Stimulated activated naive B cell treated with anti-CD40 and anti-IgM and Interleukin-4, amounts not matched to agents 10 μg/mL and 1 μg/mL and 100 μg/mL, for 72 hours (primary cell): ENCODE measurements at regions not wholly inside any gene's neighbourhood (a gene's known extent, or its start where the extent isn't known, plus 50 kb on each side); places are given as distances from the start of the nearest gene placed in this dataset.
"Not testable (repeated sequence)": the region's sequence is repeated elsewhere in the genome, so short reads cannot be mapped to it uniquely, and the experiment has no call there.

Experiments used
- ATAC-seq, 2 donors: fragments of 150-1000 bp; cut with Tn5 transposase; replicated peaks; 2 replicates each; pipeline ENCODE4 v1.10.0; 2021; ENCODE audit warnings: moderate library complexity in 1 of 2
- DNase-seq: peaks from one replicate; pipeline ENCODE4 v3.0.0; 2021
- H3K27ac Mint-ChIP-seq: one replicate; pipeline ENCODE4 v1.8.0; 2022; ENCODE audit warnings: mild to moderate bottlenecking, mixed read lengths
- H3K27me3 Mint-ChIP-seq, 2 donors: one replicate each; pipeline ENCODE4 v1.8.0; 2022; ENCODE audit warnings: mixed read lengths in 2 of 2
- H3K36me3 Mint-ChIP-seq, 2 donors: one replicate each; pipeline ENCODE4 v1.8.0; 2022; ENCODE audit warnings: mixed read lengths in 2 of 2, mild to moderate bottlenecking in 1 of 2
- H3K4me1 Mint-ChIP-seq, 2 donors: one replicate each; pipeline ENCODE4 v1.8.0; 2022; ENCODE audit warnings: mixed read lengths in 2 of 2, mild to moderate bottlenecking in 1 of 2
- H3K4me3 Mint-ChIP-seq, 2 donors: one replicate each; pipeline ENCODE4 v1.8.0; 2022; ENCODE audit warnings: mild to moderate bottlenecking in 2 of 2, mixed read lengths in 2 of 2, moderate library complexity in 1 of 2
- H3K9me3 Mint-ChIP-seq, 2 donors: one replicate each; pipeline ENCODE4 v1.8.0; 2022; ENCODE audit warnings: mixed read lengths in 2 of 2, mild to moderate bottlenecking in 1 of 2

DNA sequence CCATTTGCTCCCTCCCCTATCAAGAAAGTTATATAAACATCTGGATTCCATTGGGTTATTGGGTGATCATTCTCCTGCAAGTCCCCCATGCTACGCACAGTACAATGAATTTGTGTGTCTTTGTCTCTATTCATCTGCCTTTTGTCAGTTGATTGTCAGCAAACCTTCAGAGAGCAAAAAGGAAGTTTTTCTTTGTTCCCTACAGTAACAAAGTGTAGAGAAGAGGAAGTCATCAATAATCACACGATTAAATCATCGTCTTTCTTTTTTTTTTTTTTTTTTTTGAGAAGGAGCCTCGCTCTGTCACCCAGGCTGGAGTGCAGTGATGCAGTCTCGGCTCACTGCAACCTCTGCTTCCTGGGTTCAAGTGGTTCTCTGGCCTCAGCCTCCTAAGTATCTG is 239.2 kb downstream of the FAM43A start:
- H3K27ac Mint-ChIP-seq, H3K9me3 Mint-ChIP-seq, DNase-seq: not testable (repeated sequence)

DNA sequence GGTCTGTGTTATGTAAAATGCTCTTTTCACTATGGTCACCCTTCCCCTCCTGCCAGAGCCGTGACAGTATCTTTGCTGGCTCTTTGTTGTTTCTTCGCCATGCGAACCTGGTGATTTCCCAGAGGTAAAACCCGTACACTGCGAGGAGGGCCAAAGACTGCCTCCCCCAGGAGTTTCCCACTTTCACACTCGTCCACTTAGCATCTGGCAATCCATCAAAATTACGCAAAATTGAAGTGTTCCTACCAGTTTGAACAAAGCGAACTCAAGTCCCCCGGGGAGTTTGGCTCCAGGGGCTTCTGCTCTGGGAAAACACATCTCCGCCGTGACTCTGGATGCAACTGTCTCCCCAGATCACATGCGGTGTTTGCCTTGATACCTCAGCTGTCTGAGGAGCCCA is 239.9 kb downstream of the FAM43A start:
- DNase-seq = no peak
- ATAC-seq = no peak
- no peak overlapping the region for H3K27ac Mint-ChIP-seq
- H3K9me3 Mint-ChIP-seq = no peaks in the 10 kb centered on the region
- H3K36me3 Mint-ChIP-seq = no peaks in the 10 kb centered on the region
- no peak overlapping the region for H3K4me3 Mint-ChIP-seq
- peaks cover 8 to 9% of the 10 kb centered on the region in 2 donors for H3K4me1 Mint-ChIP-seq
- peaks cover 0 to 11% of the 10 kb centered on the region in 2 donors for H3K27me3 Mint-ChIP-seq

More for the DNA sequence above, 239.2 kb downstream of the FAM43A start:
- H3K4me3 Mint-ChIP-seq, H3K36me3 Mint-ChIP-seq, ATAC-seq, H3K4me1 Mint-ChIP-seq: not testable (repeated sequence)
- H3K27me3 Mint-ChIP-seq = peaks cover 0 to 11% of the 10 kb centered on the region in 2 donors

DNA sequence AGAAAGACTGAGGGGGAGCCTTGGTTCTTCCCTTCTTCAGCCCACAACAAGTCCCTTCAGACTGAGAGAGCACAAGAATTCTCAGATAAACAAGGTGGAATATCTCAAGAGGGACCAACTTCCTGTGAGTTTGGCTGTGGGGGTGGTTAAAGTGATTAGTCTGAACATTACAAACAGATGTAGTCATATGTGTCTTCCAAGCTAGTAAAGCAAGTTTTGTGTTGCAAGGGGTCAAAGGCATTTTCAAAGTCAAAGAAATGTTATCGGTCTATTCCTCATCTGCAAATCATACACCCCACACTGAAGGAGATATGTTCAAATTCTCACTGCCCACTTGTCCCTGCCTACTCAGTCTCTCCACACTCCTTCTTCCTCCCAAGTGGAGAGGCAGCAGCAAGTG is 242.5 kb downstream of the FAM43A start:
- DNase-seq (no peak), ATAC-seq (no peak)
- Mint-ChIP-seq H3K36me3 (no peaks in the 10 kb centered on the region), H3K4me1 (peaks cover 8 to 9% of the 10 kb centered on the region in 2 donors), H3K27me3 (peaks cover 6 to 24% of the 10 kb centered on the region in 2 donors), H3K9me3 (no peaks in the 10 kb centered on the region), H3K27ac (no peak overlapping the region), H3K4me3 (no peak overlapping the region)

DNA sequence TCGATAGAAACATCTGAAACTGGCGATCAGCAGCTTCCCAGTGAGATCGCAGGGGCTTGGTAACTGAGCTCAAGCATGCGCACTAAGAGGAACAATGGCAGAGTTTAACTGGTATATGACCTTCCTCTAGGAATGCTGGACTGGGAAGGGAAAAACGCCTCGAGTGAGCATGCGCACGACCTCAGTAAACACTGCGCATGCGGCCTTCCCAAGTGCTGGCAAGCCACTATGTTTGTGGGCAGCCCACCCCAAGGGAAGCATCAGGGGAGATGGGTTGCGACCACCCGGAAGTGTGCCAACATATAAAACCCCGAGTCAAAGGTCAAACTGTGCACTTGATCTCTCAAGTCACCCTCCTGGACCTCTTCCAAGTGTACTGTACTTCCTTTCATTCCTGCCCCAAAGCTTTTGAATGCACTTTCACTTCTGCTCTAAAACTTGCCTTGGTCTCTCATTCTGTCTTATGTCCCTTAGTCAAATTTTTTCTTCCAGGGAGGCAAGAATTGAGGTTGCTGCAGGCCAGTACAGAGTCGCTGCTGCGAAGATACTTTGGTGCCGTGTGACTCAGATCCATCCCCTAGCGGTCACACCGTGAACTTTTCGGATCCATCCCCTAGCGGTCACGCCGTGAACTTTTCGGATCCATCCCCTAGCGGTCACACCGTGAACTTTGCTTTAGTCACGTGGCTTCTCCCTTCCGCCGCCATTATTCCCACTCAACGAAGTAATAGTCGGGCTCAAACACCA is 243.3 kb downstream of the FAM43A start:
- H3K27me3 Mint-ChIP-seq = peaks cover 6 to 17% of the 10 kb centered on the region in 2 donors
- peak; percentile 31 to 34 for ATAC-seq
- H3K4me3 Mint-ChIP-seq = no peak overlapping the region

DNA sequence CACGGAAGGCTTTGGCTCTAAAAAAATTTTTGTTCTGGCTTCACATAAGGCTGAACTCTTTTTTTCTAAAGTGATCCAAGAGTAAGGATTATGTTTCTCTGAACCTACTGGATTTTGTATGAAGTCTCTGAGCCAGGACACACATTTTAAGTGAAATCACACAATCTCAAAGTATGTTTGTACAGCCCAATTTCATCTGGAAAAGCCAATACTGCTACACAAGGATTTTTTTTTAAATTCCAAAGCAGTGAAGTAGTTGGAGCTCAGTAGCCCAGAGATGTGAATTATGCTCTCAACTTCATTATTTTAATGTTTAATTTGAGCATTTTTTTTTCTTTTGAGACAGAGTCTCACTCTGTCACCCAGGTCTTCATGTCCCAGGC is 243.9 kb downstream of the FAM43A start:
- ATAC-seq (no peak), DNase-seq (no peak)
- H3K9me3 Mint-ChIP-seq = no peaks in the 10 kb centered on the region
- no peak overlapping the region for H3K27ac Mint-ChIP-seq
- peaks cover 8 to 9% of the 10 kb centered on the region in 2 donors for H3K4me1 Mint-ChIP-seq
- H3K4me3 Mint-ChIP-seq = no peak overlapping the region
- H3K27me3 Mint-ChIP-seq = peaks cover 6 to 14% of the 10 kb centered on the region in 2 donors
- no peaks in the 10 kb centered on the region for H3K36me3 Mint-ChIP-seq

More for the DNA sequence above, 243.3 kb downstream of the FAM43A start:
- no peak for DNase-seq
- H3K4me1 Mint-ChIP-seq = peaks cover 8 to 9% of the 10 kb centered on the region in 2 donors
- H3K27ac Mint-ChIP-seq = no peak overlapping the region
- no peaks in the 10 kb centered on the region for H3K9me3 Mint-ChIP-seq
- no peaks in the 10 kb centered on the region for H3K36me3 Mint-ChIP-seq

DNA sequence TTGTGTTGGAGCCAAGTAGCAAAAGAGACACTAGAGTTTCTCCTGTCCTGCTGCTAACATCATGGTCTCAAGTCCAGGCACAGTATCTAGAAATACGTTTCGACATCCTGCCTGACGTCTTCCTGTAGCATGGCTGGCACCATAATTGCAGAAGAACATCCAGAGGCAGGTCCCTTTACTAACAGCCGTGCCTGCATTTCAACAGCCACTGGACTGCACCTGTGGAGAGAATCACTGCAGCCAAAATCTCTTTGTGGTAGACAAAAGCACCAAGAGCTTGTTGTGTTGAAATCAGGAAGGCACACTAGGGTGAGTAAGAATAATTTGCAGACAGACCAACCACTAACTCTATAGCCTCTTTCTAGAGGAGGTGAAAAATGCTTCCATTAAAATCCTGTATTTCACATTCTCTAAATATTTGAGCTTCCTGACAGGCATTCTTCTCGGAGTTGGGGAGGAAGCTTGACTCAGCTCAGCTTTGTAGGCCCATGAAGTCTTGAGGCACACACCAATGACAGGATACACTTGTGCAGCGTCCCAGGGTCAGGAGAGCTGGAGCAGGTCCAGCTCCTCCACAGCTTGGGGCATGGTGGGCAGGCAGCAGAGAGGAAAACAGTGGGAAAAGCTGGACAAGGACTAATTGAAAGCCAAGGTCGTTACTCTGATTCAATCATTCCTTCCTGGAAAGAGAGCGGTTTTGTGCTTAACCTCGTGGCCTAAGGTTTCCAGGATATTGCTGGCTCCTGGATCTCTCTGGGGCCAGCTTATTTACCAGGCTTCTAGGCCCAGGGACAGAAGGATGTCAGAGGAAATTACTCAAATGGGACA is 244.9 kb downstream of the FAM43A start:
- H3K27me3 Mint-ChIP-seq = peaks cover 6 to 14% of the 10 kb centered on the region in 2 donors
- no peak overlapping the region for H3K27ac Mint-ChIP-seq
- no peaks in the 10 kb centered on the region for H3K36me3 Mint-ChIP-seq
- ATAC-seq = no peak
- DNase-seq = no peak
- no peaks in the 10 kb centered on the region for H3K9me3 Mint-ChIP-seq
- no peak overlapping the region for H3K4me3 Mint-ChIP-seq
- peaks cover 7 to 9% of the 10 kb centered on the region in 2 donors for H3K4me1 Mint-ChIP-seq

DNA sequence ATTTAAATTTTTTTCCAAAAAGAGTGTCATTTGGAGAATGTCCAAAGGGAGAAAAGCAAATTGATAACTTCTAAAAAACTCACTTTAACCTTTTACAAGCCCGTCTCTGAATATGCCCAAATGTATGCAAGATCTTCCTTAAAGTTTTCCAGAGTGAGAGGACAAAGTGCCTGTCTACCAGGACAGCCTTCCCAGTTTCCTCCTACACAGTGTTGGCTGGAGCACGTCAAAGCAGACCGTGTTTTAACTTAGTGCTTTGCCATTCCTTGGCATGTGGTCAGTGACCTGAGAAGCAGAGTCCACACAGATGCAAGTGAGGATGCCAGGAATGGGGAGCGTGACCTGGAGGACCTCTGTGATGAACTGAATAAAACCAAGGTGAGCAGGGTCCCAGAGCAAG is 245.7 kb downstream of the FAM43A start:
- Mint-ChIP-seq H3K4me1 (peaks cover 6 to 9% of the 10 kb centered on the region in 2 donors), H3K36me3 (no peaks in the 10 kb centered on the region), H3K27ac (no peak overlapping the region), H3K4me3 (no peak overlapping the region), H3K27me3 (peaks cover 6 to 14% of the 10 kb centered on the region in 2 donors), H3K9me3 (no peaks in the 10 kb centered on the region)
- DNase-seq = no peak
- no peak for ATAC-seq

DNA sequence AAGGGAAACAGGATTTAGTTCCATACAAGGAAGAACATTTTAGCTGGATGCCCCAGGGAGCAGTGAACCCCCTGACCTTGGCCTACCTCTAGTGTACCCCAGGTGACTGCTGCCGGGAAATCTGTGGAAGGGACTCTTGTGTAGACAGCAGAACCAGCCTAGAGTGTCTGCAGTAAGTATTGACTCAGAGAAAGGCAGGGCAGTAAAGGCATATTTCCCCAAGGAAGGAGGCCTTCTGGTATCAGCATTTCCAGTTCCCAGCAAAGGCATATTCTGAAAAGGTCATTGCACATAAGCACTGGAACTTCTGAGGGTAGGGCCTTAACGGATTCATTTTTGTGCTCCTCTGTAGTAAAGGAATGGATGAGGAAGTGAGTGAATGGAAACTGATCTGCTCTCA is 246.2 kb downstream of the FAM43A start:
- Mint-ChIP-seq H3K4me3 (no peak overlapping the region), H3K36me3 (no peaks in the 10 kb centered on the region), H3K9me3 (no peaks in the 10 kb centered on the region), H3K27me3 (peaks cover 6 to 14% of the 10 kb centered on the region in 2 donors), H3K4me1 (peaks cover 6 to 9% of the 10 kb centered on the region in 2 donors), H3K27ac (no peak overlapping the region)
- ATAC-seq (no peak), DNase-seq (no peak)

DNA sequence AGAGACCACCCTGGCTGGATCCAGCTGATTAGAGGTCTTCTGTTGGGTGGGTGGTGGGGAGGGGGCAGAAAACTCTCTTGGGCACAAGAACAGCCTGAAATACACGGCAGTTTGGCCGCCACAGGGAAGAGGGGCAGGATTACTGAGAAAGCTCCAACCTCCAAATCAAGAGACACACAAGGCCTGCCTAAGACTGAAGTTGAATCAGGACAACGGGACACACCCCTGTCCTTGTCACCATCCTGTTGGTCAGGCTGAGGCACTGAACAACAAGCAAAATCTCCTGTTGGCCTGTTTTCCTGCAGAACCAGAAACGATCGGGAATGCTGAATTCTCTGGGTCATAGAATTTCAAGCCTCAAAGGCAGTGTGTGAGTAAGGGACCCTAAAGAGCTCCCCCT is 247.8 kb downstream of the FAM43A start:
- H3K9me3 Mint-ChIP-seq = no peaks in the 10 kb centered on the region
- no peak for ATAC-seq
- no peak overlapping the region for H3K27ac Mint-ChIP-seq
- DNase-seq = no peak
- H3K4me1 Mint-ChIP-seq = peaks cover 6 to 9% of the 10 kb centered on the region in 2 donors
- H3K36me3 Mint-ChIP-seq = no peaks in the 10 kb centered on the region
- H3K4me3 Mint-ChIP-seq = no peak overlapping the region
- H3K27me3 Mint-ChIP-seq = peaks cover 6 to 17% of the 10 kb centered on the region in 2 donors

DNA sequence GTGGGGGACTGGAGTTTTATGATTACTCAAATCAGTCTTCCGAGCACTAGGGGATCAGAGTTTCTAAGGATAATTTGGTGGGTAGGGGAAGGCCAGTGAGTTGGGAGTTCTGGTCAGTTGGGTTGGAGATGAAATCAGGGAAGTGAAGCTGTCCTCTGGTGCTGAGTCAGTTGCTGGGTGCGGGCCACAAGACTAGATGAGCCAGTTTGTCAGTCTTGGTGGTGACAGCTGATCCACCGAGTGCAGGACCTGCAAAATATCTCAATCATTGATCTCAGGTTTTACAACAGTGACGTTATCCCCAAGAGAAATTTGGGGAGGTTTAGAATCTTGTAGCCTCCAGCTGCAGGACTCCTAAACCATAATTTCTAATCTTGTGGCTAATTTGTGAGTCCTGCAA is 249.4 kb downstream of the FAM43A start:
- Mint-ChIP-seq H3K27me3 (peaks cover 6 to 27% of the 10 kb centered on the region in 2 donors), H3K36me3 (no peaks in the 10 kb centered on the region), H3K27ac (no peak overlapping the region), H3K9me3 (no peaks in the 10 kb centered on the region), H3K4me3 (no peak overlapping the region), H3K4me1 (no peaks in the 10 kb centered on the region)
- ATAC-seq (no peak), DNase-seq (no peak)

DNA sequence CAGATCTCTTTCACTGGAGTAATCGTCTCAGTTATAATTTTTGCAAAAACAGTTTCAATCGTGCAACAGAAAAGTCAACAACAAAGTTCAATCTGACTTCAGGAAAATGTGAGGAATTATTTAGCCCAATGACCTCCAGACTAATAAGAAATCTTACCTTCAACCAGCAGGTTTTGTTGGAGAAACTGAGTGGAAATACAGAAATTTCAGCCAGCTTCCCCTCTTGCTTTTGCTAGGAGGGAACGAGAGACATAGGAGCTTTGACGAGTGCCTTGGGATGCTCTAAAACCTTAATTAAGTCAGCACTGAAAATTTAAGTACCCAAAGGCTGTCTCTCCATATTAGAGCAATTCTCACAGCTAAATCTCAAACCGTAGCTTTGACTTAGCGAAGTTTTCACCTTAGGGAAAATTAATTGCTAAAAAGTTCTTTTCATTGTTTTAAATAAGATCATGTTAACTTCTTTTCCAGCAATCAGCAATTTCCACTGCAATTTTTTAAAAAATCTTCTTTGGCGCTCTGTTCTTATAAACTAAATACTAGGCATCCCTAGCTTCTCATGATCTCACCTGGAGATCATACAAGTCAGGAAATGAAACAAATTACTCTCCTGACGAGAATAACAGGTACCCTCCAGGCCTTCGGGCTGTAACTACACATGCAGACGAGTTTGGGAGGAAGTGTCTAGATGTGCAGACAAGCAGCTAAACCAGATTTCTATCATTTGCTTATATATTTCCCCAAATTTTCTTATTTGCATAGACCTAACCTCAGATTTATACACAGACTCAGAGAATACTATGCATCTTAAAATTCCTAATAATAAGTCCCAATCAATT is 250.2 kb downstream of the FAM43A start:
- Mint-ChIP-seq H3K4me1 (peaks cover 1% of the 10 kb centered on the region in 2 donors), H3K27me3 (peaks cover 8 to 27% of the 10 kb centered on the region in 2 donors), H3K9me3 (no peaks in the 10 kb centered on the region), H3K4me3 (no peak overlapping the region), H3K27ac (no peak overlapping the region), H3K36me3 (no peaks in the 10 kb centered on the region)
- ATAC-seq (no peak), DNase-seq (no peak)

DNA sequence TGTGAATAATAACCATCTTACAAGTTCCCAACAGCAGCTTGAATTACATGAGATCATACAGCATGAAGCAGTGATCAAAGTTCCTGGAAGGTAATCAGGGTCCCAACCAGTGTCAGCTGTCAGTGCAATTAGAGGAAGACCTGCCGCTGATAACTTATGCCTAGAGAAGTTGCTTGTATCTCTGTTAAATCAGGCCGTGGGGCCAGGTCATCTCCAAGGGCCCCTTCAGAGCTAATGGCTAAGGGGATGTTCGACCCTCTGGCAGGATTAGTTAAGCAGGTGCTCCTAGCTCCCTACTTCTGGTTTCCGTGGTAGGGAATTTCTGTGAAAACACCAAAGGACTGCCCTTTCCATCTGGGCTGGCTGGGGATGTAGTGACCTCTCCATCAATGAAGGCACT is 251.0 kb downstream of the FAM43A start:
- no peak for ATAC-seq
- no peaks in the 10 kb centered on the region for H3K36me3 Mint-ChIP-seq

DNA sequence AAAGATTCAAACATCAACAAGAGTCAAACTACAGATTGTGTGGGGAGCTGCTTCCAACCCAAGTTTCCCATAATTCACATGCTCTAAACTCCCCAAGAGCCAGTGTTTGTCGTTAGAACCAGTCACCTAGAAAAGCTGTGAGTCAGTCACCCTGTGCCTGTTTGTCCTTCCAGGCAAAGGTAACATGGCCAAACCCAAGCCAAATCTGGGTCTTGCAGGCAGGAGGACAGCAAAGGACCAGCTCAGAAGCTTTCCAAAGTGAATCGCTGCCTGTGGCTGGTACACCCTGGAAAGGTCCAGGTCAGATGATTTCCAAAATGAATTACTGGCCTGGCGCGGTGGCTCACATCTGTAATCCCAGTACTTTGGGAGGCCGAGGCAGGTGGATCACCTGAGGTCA is 251.5 kb downstream of the FAM43A start:
- no peaks in the 10 kb centered on the region for H3K36me3 Mint-ChIP-seq
- no peaks in the 10 kb centered on the region for H3K9me3 Mint-ChIP-seq
- H3K4me1 Mint-ChIP-seq = peaks cover 11 to 13% of the 10 kb centered on the region in 2 donors
- no peak overlapping the region for H3K27ac Mint-ChIP-seq
- no peak overlapping the region for H3K4me3 Mint-ChIP-seq
- ATAC-seq (no peak), DNase-seq (no peak)
- peaks cover 9 to 16% of the 10 kb centered on the region in 2 donors for H3K27me3 Mint-ChIP-seq

More for the DNA sequence above, 251.0 kb downstream of the FAM43A start:
- Mint-ChIP-seq H3K4me3 (no peak overlapping the region), H3K9me3 (no peaks in the 10 kb centered on the region), H3K4me1 (peaks cover 9% of the 10 kb centered on the region in 2 donors), H3K27me3 (peaks cover 11 to 20% of the 10 kb centered on the region in 2 donors), H3K27ac (no peak overlapping the region)
- DNase-seq = no peak

DNA sequence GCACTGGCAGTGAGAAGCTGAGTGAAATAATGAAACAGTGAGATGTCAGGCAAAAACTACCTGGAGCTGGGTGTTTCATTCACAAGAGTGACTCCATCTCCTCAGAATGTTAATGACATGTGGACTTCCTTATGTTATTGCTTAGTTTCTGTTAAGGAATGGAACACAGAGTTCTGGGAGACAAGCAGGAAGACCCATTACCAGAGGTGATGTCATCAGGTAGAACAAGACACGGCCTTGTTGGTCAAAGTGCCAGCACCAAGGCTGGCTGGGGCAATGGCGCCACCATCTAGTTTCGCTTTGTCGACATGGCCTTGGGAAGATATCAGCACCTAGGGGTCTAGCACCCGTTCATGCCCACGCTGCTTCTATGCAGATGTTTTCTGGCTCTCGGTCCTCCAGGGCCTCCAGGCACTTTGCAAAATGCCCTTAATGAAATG is 252.2 kb downstream of the FAM43A start:
- H3K4me3 Mint-ChIP-seq = no peak overlapping the region
- H3K27ac Mint-ChIP-seq = no peak overlapping the region
- no peaks in the 10 kb centered on the region for H3K9me3 Mint-ChIP-seq
- DNase-seq (no peak), ATAC-seq (no peak)
- peaks cover 7 to 13% of the 10 kb centered on the region in 2 donors for H3K27me3 Mint-ChIP-seq
- H3K36me3 Mint-ChIP-seq = no peaks in the 10 kb centered on the region
- peaks cover 15 to 21% of the 10 kb centered on the region in 2 donors for H3K4me1 Mint-ChIP-seq
